Kidney (tissue), 13 donors: ENCODE measurements at regions not wholly inside any gene's neighbourhood (a gene's known extent, or its start where the extent isn't known, plus 50 kb on each side); places are given as distances from the start of the nearest gene placed in this dataset.

Source experiments
- DNase-seq, 5 donors: peaks; one replicate each; pipeline ENCODE4 v3.0.0-alpha.2; 2013 to 2020
- FAIRE-seq: peaks from 2 replicates; lab custom pipeline; 2012; peaks lifted over from hg19 to GRCh38; lab: Jason Lieb, UNC
- H3K27ac ChIP-seq, 2 donors: one replicate each; pipeline ENCODE4 v1.7.0; 2013; ENCODE audit warnings: low read depth in 2 of 2, low read length in 2 of 2, inconsistent platforms in 1 of 2
- H3K27me3 ChIP-seq: one replicate; pipeline ENCODE4 v1.7.1; 2013; ENCODE audit warnings: low read length, inconsistent platforms; ENCODE audit not compliant: control insufficient read depth, insufficient read depth
- H3K36me3 ChIP-seq, 3 donors: one replicate each; pipeline versions ENCODE4 v1.7.0 to v1.7.1; 2013; ENCODE audit warnings: low read length in 3 of 3, control low read depth in 1 of 3, inconsistent platforms in 1 of 3; ENCODE audit not compliant: insufficient read depth in 3 of 3, control insufficient read depth in 2 of 3
- H3K4me1 ChIP-seq, 3 donors: one replicate each; pipeline versions ENCODE4 v1.7.0 to v1.7.1; 2013; ENCODE audit warnings: low read length in 3 of 3, inconsistent platforms in 1 of 3, low read depth in 1 of 3; ENCODE audit not compliant: control insufficient read depth in 2 of 3, insufficient read depth in 2 of 3
- H3K4me3 ChIP-seq, 3 donors: one replicate each; pipeline versions ENCODE4 v1.7.0 to v1.8.1; 2013; ENCODE audit warnings: low read length in 3 of 3, control low read depth in 1 of 3, inconsistent platforms in 1 of 3
- H3K9ac ChIP-seq, 3 donors: one replicate each; pipeline versions ENCODE4 v1.7.0 to v1.7.1; 2013; ENCODE audit warnings: low read length in 3 of 3, control low read depth in 1 of 3, inconsistent platforms in 1 of 3
- H3K9me3 ChIP-seq, 3 donors: one replicate each; pipeline versions ENCODE4 v1.7.0 to v1.7.1; 2013; ENCODE audit warnings: low read length in 3 of 3, control low read depth in 1 of 3, inconsistent platforms in 1 of 3; ENCODE audit not compliant: control insufficient read depth in 2 of 3, insufficient read depth in 1 of 3
- CTCF ChIP-seq: IDR thresholded peaks from 3 replicates; pipeline ENCODE4 v1.5.1; 2012; ENCODE audit warnings: mild to moderate bottlenecking, moderate library complexity, borderline replicate concordance; ENCODE audit not compliant: insufficient read depth; ENCODE audit errors: extremely low read depth
- intact Hi-C: fragments of 100-400 bp; cut with DNase I; formaldehyde crosslinking; loops from one replicate; pipeline ENCODE4 v1.11.1; 2022
- donor health status: control.
- donor health status: control.
- donor health status: control.
- donor health status: control.
- donor health status: control.
- donor health status: DM: yes; HTN: yes; CAD: no.
- donor health status: Normal renal cell carcinoma (clear cell type).

GRCh38 chr6:115629415-115629814 lies 431.3 kb downstream of the FRK start:
- intact Hi-C loops = no loop called here
- no peaks in the 10 kb centered on the region for H3K4me1 ChIP-seq
- no peak overlapping the region for H3K9ac ChIP-seq
- no peak overlapping the region for H3K4me3 ChIP-seq
- H3K9me3 ChIP-seq = no peaks in the 10 kb centered on the region
- no peaks in the 10 kb centered on the region for H3K27me3 ChIP-seq
- TF ChIP-seq CTCF = no peak
- no peak for DNase-seq
- no peak for FAIRE-seq
- H3K27ac ChIP-seq = no peak overlapping the region
- H3K36me3 ChIP-seq = no peaks in the 10 kb centered on the region

- H3K9ac ChIP-seq = no peak overlapping the region
- no peak overlapping the region for H3K27ac ChIP-seq
- intact Hi-C loops = no loop called here
- no peaks in the 10 kb centered on the region for H3K9me3 ChIP-seq
- no peaks in the 10 kb centered on the region for H3K4me1 ChIP-seq
- no peak overlapping the region for H3K4me3 ChIP-seq
- DNase-seq (no peak), FAIRE-seq (no peak)
- H3K36me3 ChIP-seq = no peaks in the 10 kb centered on the region
- TF ChIP-seq CTCF = no peak
- H3K27me3 ChIP-seq = no peaks in the 10 kb centered on the region
These were observed 442.4 kb downstream of the FRK start for GRCh38 chr6:115618256-115618655.

GRCh38 chr6:115617031-115617430 lies 443.7 kb downstream of the FRK start:
- Histone ChIP-seq H3K4me3 (no peak overlapping the region), H3K9ac (no peak overlapping the region), H3K4me1 (no peaks in the 10 kb centered on the region), H3K27ac (no peak overlapping the region), H3K27me3 (no peaks in the 10 kb centered on the region), H3K9me3 (no peaks in the 10 kb centered on the region), H3K36me3 (no peaks in the 10 kb centered on the region)
- TF ChIP-seq CTCF = no peak
- no peak for DNase-seq
- no peak for FAIRE-seq
- intact Hi-C loops = no loop called here

- H3K4me1 ChIP-seq = no peaks in the 10 kb centered on the region
- TF ChIP-seq CTCF = no peak
- no peak overlapping the region for H3K9ac ChIP-seq
- no peak overlapping the region for H3K27ac ChIP-seq
- no peaks in the 10 kb centered on the region for H3K9me3 ChIP-seq
- intact Hi-C loops = no loop called here
- FAIRE-seq = no peak
- no peak for DNase-seq
- H3K36me3 ChIP-seq = no peaks in the 10 kb centered on the region
- H3K4me3 ChIP-seq = no peak overlapping the region
- no peaks in the 10 kb centered on the region for H3K27me3 ChIP-seq
These were observed 447.2 kb downstream of the FRK start for GRCh38 chr6:115613488-115613887.
